ENCODE measurements at regions not wholly inside any gene's neighbourhood (a gene's known extent, or its start where the extent isn't known, plus 50 kb on each side); places are given as distances from the start of the nearest gene placed in this dataset.

DNA sequence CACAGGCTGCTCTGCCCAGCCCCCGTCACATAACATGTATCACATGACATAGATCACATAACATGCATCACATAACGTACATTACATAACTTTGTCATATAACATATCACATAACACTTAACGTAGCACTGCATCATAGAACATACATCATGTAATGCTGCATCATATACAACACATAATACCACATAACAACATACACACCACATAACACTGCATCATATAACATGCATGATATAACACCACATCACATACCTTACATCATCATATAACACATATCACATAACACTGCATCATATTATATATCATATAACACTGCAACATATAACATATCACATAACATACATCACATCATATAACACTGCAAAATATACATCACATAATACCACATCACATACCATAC lies 83.8 kb downstream of the AXIN2 start:
- no peak for ATAC-seq

DNA sequence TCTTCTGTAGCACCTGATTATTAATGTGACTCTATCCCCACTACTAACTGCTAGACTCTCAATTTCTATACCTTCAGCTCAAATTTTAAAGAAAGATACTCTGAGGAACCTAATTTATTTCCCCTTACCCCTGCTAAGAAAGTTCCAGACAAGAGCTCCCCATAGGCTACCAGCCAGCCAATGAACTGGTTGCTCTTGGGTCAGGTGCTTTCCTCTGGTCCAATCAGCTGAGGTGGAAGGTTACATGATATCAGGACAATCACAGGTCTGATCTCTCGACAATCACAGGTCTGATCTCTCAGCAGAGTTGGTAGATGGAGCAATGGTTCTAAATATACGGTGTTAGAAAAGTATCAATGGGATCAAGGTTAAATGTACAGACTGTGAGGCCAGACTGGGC lies 86.8 kb downstream of the AXIN2 start:
- no peak for ATAC-seq

DNA sequence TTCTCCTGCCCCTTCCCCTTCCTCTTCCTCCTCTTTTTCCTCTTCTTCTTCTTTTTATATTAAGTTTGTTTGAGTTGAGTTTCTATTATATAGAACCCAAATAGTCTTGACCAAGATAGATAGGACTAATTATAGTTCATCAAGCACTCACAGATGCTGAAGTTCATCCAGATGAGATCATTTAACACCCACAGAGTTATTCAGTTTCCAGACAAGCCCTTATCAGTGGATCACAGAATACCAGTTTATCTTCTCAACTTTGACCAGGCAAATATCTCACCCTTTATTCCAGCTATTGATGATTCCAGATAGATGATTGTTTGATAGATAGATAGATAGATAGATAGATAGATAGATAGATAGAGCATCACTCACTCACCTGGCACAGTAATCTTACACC lies 87.5 kb downstream of the AXIN2 start:
- ATAC-seq: no peak

DNA sequence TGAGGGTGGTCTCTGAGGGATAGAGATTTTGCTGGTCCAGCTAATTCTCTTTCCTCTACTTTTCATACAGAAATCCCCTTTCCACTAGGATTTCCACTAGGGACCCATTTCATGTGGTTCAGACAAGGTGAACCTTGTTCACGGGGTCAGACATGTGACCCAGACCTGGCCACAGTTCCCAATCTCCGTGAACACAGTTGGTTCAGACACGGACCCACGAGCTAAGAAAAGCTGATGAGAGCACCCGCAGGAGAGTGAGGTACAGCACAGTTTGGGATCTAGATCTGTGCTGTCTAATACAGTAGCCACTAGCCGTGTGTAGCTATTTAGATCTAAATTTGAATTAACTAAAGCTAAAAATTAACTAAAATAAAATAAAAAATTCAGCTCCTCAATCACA lies 88.1 kb downstream of the AXIN2 start:
- ATAC-seq: no peak

DNA sequence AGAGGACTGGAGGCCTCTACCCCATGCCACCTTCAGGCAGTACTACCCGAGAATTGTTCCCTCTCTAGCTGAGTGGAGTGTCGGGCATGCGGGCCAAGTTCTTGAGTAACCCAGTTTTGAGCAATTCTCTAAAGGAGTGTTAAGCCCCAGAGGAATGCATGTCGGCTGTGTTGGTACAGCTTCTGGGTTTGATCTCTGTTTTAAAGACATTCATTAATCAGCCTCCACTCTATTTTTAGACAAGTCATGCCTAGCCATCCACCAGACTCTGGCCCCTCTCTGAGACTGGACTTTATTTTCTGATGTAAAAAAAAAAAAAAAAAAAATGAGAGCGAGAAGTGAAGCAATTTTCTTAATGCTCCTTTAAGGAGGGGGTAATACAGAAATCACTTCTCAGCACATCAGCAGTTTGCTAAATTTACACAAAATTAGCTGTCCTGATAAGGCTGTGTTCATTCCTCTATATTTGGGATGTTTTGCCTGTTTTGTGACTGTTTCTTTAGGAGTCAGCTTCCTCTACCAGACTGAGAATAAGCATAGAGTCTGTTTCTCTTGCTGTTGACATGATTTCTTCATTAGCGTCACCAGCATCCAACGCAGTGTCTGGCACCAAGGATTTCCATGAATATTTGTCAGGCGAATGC lies 88.7 kb downstream of the AXIN2 start:
- ATAC-seq: no peak

DNA sequence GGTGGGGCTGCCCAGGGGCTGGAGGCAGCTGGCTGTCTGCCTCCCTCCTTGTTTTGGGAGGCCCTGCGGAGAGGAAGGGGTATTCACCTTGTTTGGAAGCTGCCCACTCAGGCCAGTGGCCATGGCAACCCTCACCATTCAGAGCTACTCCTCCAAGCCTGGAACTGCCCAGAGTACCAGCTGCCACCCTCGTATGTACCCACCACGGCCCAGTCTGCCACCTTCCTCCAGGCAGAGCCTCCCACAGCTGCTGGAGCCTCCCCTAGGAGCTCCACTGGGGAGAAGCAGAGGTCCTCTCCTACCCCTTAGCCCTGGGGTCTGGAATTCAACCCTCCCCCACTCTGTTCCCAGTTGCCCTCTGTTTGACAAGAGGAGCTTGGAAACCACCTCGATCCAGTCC lies 90.7 kb downstream of the AXIN2 start:
- no peak for ATAC-seq

DNA sequence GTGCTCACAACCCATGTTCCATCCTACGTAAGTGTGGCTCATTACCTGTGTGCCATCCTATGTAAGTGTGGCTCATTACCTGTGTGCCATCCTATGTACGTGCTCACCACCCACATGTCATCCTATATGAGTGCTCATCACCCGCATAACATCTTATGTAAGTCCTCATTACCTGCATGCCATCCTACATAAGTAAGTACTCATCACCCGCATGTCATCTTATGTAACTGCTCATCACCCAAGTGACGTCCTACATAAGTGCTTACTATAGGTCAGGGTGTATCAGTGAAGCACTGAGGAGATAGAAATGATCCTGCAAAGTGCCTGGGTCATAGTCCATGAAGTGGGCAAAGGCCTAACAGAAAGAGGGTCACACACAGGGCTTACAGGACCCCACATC lies 93.1 kb downstream of the AXIN2 start:
- ATAC-seq: no peak

DNA sequence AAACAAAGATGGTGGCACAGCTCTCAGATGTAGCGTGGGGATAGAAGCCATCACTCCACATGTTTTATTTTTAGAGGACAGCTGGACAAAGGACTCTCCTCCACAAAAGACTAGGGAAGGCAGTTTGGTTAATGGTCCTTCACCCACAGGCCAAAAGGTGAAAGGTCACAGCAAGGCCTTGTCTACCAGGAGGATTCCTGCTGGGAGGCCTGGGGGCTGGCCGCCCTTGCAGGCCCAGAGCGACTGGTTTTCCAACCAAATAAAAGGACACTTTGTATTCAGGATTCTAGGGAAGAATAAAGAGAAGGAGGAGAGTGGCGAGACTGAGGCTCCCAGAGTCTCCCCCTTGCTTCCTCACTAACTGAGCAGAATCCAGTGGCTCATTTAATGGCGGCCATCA lies 94.3 kb downstream of the AXIN2 start:
- no peak for ATAC-seq

DNA sequence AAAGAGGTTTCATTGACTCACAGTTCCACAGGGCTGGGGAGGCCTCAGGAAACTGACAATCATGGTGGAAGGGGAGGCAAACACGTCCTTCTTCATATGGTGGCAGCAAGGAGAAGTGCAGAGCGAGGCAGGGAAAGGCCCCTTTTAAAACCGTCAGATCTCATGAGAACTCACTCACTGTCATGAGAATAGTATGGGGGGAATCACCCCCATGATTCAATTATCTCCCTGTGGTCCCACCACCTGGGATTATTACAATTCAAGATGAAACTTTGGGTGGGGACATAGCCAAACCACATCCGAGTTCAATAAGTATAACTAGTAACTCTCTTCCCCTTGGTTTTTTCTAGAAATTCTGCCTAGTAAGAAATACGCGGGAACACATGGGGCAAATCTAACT lies 94.9 kb downstream of the AXIN2 start:
- ATAC-seq: no peak

DNA sequence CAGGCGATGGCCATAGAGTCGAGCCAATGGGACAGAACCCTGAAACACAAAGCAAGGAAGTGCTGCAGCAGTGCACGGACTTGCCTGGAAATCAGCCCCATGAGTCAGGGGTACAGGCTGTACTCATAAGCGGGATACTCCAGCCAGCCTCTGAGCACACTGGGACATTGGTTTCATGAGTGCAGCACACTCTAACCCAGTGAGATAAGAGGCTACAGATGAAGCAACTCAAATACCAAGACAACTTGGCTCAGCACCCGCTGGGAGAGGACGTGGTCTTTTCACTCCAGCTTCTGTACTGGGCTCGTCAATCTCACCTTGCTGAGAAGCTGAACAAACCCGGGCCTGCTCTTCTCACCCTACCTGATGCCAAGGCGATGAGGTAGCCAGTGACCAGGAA lies 98.2 kb downstream of the AXIN2 start:
- no peak for ATAC-seq

DNA sequence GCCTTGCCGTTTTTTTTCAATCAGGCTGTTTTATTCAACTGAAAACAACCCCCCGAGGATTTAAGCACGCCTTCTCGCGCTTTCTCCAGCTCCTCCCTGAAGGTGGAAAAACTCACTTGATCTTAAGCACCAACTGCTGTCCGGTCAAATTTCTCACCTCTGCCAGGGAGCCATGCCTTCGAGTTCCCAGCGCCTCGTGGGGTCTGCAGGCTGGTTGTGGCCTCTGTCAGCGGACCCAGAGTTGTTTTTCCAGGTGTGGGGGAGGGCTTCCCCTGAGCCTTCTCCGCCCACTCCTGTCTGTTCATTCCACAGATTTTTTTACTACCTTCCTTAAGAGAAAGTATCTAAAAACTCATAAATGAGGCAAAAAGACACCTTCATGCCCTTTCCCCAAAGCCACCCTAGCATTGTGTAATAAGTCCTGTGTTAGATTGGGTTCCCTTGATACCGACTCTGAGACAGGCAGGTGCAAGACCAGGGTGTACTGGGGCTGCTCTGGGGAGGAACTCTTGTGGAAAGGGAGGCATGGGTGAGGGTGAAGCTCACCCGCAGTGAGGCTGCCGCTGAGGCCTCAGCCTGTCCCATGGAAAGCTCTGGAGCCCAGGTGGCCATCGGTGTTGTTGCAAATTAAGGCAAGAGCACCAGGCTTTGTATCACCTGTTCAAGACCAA lies 101.6 kb downstream of the AXIN2 start:
- ATAC-seq: no peak

DNA sequence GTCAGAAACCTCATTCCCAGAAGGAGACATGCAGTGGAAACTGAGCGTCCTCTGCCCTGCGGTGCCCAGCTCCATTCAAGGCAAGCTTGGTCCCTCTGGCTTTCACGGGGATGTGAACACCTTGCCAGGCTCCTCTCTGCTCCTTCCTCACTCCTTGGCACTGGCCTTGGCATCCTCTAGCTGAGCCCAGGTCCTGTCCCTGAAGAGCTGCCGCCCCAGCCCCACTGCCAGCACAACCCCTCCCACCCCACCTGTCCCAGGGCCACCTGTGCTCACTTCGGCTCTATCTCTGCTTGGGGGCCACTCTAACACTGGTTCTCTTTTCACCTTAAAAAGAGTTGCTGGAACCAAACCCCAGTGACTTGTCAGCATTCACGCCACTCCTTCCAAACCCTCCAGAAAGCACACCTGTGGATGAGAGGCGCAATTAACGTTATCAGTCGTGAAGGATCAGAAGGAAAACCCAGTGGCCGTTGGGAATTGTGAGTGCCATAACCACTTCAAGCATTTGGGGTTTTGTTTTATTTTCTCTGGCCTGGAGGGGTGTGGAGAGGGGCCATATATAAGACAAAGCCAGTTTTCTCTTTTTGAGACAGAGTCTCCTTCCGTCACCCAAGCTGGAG lies 103.7 kb downstream of the AXIN2 start:
- ATAC-seq: no peak

DNA sequence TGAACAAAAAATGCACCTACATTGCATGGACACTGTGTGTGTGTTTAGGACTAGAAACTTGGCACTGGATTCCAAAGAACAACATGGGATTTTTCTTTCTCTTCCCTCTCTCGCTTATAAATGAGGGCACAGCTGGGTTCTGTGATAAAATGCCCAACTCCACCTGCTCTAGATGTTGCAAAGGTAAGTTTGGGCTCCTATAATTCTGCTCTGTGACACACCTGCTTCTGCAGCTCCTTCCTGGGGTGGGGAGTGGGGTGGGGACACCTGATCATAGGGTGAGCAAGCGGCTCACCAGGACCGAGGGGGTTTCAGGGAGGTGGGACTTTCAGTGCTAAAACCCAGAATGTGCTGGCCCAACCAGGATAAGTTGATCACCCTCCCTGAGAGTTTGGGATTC lies 104.3 kb downstream of the AXIN2 start:
- no peak for ATAC-seq

DNA sequence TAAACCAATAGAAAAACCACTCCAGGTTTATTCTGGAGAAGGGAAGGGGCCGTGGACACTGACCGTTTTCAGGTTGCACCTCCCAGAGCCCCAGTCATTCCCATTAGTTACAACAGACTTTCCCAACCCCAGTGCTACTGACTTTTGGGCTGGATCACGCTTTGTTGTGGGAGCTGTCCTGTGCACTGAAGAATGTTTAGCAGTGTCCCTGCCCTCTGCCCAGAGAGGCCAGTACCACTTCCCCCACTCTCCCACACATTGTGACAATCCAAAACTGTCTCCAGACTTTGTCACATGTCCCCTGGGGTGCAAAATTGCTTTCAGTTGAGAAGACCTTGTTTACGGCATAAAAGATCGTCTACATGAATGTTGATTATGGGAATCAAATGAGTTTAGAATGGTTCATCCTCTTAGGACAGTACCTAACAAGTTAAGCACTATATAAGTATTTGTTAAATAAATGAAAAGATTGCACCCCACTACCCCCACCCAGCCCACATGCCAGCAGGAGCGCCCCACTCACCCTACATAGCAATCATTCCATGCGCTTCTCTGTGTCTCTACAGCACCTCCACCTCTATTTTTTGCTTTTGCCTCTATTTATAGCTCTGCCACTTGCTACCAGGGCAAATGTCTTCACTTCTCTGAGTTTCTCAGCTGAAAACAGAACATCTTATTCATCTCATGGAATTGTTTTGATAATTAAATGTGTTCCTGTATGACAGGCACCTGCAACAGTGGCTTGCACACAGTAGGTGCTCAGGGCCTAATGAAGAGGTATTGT lies 104.9 kb downstream of the AXIN2 start:
- ATAC-seq: no peak

DNA sequence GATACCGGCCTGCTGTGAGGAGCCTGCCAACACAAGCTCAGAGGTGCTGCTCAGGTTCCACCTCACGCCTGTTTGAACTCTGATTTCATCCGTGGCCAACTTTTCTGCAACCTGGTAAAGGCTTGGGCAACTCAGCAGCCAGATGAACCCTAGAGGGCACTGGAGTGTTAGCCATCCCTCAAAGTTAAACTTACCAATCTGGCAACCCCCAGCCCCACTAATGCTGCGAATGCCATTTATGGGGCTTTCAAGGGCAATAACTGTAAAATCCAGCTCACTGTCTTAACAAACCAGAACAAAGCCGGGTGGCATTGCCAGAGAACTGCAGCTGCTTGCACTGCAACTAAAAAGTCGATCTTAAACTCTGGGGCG lies 105.5 kb downstream of the AXIN2 start:
- no peak for ATAC-seq

DNA sequence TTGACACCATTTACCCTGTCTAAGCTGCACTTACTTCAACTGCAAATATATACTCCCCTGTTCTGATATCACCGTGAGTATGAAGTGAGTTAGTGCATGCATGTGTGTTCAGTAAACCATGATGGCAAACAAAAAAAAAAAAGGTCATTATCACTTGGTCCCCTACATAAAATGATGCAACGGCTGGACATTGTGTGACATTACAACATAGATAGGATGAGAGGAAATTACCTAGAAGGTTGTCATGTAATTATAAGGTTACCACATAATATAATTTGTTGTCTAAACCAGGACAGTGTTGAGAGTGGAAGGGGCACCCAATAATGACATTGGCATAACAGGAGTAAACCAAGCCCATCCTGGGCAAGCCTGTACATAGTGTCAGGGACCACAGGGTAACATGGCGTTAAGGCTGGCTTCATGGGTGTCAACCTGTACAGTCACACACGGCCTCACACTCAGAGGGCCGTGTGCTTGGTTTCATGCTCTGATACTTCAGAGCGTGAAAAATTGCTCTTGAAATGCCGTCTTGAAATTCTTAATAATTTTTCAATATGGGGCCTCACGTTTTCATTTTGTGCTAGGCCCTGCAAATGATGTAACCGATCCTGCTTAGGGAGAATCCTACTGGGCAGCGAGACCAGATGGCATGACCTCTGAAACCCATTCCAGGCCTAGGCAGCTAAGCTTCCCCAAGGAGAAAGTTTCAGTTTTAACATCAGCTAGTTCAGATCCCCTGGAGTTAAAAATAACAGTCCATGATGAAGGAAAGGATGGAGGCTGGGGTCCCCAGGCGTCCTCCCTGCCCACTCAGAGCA lies 106.1 kb downstream of the AXIN2 start:
- ATAC-seq: no peak

DNA sequence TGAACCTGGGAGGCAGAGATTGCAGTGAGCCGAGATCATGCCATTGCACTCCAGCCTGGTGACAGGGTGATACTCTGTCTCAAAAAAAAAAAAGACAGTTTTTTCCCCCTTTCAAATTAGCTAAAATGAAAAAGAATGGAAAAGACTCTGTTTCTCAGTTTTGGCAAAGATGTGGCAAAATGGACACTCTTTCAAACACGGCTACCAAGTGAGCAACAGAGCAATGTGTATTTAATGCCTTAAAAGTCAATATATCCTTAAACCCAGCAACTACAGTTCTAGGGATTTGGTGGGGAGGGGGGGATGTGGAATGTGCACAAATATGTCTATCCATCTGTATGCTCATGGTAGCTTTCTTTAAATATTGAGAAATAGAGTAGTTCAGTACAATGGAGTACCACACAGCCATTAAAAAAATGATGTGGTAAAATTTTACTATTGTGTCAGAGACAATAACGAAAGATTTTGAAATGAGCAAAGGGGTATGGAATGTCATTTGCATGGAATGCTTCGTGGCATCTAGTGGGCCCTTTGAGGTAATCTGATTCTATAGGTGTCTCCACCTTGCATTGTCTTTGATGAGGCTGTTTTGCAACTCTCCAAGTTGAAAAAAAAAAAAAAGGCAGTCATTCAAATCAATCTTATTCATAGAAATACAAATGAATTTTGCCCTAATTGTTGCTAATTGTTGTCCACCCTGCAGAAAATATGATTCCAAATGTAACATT lies 108.1 kb downstream of the AXIN2 start:
- no peak for ATAC-seq

DNA sequence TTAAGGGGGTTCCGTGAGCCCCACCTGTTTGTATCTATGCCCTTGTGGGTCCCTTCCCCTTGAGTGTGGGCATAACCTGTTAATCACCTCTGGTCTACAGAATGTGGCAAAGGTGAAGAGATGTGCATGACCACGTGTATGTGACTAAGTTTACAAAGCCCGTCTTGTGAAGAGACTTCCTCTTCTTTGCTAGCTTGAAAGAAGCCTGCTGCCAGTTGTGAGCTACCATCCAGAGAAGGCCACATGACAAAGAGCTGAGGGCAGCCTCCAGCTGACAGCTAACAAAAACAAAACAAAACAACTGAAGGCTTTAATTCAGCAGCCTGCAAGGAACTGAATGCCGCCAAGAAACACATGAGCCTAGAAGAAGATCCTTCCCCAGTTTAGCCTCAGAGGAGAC lies 112.0 kb downstream of the AXIN2 start:
- no peak for ATAC-seq

DNA sequence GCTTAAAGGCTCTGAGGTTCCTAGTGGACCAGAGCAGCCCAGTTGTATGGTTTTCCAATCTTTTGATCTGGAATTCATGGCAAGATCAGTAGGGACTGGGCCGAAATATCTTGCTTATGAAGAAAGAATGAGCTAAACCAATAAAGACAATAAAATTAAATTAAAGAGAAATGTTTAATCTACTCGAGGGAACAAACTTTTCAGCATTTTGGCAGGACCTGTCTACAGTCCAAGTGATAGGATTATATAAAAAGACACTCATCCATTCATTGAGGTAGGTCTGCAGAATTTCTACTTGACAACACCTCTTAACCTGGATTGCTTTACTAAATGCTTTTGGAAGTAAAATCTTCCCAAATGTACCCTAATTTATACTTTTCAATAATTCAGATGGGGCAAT lies 113.6 kb downstream of the AXIN2 start:
- no peak for ATAC-seq

DNA sequence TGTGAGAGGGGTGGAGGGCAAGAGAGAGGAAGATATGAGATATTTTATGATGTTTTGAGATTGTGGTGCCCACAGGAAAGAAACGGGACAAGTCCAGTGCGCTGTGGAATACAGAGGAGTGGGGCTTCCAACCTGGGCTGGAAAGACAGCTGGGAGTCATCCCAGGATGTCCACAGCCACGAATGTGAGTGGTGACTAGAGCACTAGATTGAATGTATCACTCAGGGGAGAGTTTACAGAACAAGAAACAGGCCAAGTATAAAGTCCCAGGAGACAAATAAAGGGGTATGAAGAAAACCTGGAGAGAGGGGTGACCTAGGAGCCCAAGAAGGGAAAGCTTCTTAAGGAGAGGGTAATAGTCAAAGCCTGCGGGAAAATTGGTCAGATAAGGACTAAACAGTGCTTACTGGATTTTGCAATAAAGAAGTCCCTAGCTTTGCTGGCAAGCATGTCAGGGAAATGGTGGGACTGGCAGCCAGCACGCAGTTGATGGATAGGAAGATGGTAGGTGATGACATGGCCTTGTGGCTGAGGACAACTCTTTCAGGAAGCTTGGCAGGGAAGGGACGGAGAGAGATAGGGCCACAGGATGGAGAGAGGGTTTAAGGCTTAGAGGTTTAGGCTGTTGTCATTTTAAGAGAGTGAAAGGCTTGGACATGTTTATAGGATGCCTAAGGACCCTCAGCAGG lies 114.5 kb downstream of the AXIN2 start:
- ATAC-seq: no peak

DNA sequence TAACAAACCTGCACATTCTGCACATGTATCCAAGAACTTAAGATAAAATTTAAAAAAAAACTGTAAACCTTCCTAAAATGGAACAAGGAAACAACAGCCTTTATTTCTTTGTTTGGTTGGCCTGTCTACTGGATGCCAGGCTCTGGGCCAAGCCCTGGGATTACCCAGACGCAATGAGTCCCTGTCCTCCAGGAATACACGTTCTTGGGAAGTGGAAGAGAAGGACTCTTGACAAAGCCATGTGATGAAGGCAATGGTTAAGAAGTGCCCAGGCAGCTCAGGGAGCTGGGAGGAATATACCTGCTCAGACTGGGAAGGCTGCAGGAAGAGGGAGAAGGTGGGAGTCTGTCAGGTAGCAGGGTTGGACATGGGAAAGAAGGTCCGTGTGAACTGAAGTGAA lies 115.4 kb downstream of the AXIN2 start:
- ATAC-seq: no peak

DNA sequence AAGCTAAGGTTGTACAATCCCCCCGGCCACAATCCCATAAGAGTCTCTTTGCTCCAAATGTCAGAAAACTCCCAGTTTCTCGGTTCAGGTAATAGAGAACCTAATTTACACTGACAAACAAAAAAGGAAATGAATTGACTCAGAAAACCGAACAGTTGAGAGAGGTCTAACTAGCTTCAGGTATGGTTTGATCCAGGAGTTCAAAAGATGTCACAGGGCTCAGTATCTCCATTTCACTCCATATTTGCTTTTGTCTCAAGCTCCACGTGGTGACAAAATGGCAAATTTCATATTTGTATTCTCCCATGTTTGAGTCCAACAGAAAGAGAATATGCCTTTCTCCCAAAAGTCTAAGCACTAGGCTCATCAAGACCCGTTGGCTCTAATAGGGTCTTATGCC lies 117.4 kb downstream of the AXIN2 start:
- no peak for ATAC-seq
